Ramos (cell line): ENCODE measurements at regions not wholly inside any gene's neighbourhood (a gene's known extent, or its start where the extent isn't known, plus 50 kb on each side); places are given as distances from the start of the nearest gene placed in this dataset.

Source experiments
- in situ Hi-C: fragments of 300-500 bp; cut with MboI; formaldehyde crosslinking; loops from one replicate; pipeline ENCODE4 v1.14.3; 2022; ENCODE audit warnings: low sequenced_read_pairs; ENCODE audit not compliant: unreplicated experiment

DNA sequence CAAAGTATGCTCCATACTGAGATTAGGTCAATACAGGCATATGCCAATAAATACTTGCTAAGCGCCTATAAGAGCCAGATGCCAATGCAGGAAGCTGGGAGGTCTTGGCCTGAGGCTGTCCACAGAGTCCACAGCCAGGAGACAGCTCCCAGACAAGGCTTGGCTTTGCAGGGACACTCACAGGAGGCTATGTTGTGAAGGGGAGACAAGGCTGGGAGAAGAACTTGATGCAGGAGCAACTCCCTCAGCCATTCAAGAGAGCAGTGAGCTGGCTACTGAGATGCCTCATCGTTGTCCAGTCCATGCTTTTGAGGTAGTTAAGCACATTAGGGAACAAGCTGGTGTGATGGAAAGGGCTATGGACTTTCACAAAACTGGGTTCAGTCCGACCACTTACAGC is 891.5 kb downstream of the TBC1D22A start:
- in situ Hi-C loops, result no loop called here

DNA sequence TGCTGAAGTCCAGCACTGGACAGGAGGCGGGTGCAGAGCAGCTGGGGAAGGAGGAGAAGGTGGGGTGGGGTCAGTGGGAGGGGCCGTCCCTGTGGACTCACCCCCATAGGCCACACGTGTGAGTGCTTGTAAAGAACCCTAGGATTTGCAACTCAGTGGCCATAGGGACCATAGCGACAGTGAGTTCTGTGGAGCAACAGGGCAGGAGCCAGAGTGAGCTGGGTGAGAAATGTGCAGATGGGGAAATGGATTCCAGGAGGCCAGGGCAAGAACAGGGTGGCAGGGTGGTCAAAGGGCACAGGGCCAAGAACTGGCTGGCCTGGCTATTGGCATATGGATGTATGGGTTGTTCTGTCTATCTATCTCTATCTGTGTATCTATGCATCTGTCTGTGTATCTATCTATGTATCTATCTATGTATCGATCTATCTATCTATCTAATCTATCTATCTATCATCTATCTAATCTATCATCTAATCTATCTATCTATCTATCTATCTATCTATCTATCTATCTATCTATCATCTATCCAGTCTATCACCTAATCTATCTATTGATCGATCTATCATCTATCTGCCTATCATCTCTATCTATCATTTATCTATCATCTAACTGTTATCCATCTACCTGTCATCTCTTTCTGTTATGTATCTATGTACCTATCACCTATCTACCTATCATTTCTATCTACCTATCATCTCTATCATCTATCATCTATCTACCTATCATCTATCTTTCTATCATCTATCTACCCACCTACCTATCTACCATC is 889.0 kb downstream of the TBC1D22A start:
- in situ Hi-C loops, result no loop called here

DNA sequence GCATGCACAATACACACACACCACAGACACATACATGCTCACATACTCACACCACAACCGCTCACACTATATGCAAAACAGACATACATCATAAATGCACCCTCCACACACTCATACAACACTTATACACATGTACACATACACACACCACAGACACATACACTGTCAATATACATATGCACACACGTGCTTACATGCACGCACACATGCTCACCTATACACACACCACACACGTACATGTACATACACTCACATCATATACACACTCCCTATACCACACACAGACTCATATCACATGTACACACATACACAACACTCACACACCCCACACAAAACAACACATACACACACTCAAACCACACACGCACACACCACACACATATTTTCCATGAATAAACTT is 885.3 kb downstream of the TBC1D22A start:
- in situ Hi-C loops, result no loop called here

DNA sequence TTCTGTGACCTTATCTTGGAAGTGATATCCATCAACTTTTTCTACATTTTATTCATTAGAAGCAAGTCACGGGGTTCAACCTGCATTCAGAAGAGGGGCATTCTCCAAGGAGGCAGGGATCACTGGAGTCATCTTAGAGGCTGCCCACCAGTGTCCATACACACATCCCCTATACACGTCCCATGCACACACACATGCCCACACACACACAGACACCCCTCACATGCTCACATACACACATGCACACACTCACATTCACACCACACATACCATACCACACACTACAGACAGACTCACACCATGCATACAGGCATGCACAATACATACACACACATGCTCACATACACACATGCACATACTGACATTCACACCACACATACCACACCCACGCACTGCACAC is 884.7 kb downstream of the TBC1D22A start:
- in situ Hi-C loops, result no loop called here

DNA sequence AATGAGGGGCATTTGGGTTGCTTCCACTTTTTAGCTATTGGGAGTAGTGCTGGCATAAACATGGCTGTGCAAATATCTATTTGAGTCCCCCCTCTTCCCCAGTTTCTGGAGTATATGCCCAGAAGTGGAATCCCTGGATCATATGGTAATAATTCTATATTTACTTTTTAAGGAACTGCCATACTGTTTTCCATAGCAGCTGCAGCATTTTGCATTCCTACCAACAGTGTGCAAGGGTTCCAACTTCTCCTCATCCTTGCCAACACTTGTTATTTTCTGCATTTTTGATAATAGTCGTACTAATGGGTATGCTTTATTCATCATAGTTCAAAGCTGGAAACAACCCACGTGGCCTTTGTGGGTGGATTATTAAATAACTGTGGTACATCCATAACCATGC is 883.5 kb downstream of the TBC1D22A start:
- in situ Hi-C loops, result no loop called here

GRCh38 chr22:47645450-47645914 is 883.0 kb downstream of the TBC1D22A start:
- in situ Hi-C loops, result no loop called here

DNA sequence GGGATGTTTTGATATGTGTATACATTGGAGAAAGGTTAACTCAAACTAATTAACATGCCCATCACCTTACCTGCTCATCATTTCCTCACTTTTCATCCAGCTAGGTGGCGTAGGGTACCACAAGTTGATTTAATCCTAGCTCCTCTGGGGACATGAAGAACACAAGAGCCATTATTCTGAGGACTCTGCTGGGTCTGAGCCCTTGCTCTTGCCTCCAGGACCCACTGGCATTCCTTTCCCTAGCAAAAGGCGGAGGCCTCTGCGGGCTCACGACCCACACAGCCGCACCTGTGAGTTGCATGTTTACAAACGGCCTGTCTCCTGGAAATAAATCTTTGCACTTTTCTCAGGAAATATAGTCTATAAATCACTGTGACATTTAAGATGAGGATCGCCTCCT is 871.9 kb downstream of the TBC1D22A start:
- in situ Hi-C loops, result no loop called here

DNA sequence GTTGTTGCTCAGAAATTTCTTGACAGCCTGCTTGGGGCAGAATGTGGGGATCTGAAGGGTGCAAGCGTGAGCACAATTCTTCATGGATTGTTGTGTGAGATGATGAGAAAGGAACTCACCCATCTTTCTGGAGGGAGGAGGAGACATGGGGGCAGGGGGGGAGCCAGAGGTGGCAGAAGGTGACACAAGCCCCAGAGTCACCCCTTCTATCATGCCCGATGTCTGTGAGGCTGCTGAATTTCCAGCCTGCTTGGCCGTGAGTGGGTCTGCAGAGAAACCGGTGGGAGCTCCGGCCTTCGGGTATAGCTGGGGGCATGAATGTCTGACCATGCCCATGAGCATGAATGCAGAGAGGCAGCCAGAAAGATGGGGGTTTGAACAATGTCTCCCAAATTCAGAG is 870.7 kb downstream of the TBC1D22A start:
- in situ Hi-C loops, result no loop called here

DNA sequence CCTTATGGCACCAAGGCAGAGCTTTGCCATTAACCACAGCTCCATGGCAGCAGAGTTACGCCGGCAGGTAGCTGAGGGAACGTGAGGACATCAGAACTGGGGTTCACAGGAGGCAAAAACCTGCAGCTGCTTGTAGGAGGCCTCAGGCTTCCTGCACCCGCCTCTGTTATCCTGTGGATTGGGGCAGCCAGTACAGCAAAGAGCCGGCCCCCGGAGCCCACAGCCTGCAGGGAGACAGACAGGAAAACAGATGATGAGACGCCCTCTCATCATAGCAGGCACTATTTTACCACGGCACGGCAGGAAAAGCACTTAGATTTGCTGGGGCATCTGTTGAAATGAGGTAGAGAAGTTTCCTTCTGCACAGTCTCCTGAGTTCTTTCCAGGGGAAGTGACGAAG is 870.3 kb downstream of the TBC1D22A start:
- in situ Hi-C loops, result no loop called here

GRCh38 chr22:47631571-47632102 is 869.2 kb downstream of the TBC1D22A start:
- in situ Hi-C loops, result no loop called here

DNA sequence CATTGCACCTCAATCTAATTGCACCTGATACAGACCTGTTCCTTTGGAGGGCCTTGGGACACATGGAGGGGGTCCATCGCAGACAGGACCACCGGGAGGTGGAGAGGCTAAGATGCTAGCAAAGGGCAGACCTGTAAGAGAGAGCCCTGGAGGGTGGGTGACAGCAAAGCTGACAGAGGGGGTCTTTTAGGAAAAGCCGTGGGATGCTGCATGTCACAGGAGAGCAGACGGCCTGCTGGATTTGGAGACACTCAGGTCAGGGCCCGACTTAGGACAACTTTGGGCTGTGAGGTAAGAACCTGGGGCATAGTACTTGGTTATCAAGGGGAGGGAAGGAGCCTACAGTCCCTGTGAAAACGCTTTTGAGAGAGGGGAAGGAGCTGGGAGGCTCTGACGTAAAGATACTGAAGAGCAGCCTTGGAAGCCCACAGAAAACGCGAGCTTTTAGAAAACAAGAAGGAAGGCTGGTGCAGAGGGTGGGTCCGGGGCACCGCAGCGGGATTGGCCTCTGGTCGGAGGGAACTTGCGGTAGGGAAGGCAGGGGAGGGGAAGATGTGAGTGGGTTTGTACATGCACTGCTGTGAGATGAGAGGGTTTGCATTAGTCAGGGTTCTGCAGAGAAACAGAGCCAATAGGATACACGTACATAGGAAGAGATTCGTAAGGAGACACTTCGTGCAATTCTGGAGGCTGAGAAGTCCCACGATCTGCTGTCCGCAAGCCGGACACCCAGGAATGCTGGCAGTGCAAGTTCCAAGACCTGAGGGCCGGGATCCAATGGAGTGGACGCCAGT is 868.5 kb downstream of the TBC1D22A start:
- in situ Hi-C loops, result no loop called here

DNA sequence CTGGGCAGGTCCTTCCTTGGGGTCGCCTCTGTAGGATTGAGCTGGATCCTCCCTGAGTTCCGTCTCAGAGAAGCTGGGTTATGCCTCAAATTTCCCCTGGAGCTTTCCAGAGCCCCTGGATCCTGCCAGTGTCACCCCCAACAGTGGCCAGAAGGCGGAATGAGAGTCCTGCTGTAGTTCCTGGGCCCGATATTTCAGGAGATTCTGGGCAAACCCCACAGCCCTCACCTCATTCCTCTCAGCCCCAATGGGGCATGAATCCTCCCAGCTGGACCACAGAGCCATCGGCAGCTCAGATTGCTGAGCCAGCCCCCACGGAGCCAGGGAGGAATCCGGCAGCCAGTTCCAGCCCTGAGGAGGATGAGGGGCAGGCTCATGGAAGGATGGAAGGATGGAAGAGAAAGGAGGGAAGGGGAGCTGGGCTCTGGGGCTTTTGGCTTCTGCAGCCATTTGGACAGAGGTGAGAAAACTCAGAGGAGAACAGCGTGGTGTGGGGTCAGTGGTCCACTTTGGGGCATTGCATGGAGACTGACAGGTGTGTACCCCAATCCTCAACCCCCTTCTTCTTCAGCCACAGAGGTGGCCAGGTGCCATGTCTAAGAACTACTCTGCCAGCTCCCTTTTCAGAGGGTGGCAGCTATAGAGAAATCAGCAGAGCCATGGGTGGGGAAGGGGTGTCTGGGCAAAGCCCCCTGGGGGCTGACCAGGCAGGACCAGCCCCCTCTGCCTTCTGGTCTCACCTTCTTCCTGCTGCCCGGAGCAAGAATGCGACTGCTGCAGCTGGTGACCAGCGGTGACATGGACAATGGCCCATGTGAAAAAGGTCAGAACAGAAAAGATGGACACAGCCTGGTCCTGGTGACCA is 867.6 kb downstream of the TBC1D22A start:
- in situ Hi-C loops, result loop anchor here (10.0 kb wide), 1 partner anchor 865 kb away; no protein-coding TSS in a partner anchor

DNA sequence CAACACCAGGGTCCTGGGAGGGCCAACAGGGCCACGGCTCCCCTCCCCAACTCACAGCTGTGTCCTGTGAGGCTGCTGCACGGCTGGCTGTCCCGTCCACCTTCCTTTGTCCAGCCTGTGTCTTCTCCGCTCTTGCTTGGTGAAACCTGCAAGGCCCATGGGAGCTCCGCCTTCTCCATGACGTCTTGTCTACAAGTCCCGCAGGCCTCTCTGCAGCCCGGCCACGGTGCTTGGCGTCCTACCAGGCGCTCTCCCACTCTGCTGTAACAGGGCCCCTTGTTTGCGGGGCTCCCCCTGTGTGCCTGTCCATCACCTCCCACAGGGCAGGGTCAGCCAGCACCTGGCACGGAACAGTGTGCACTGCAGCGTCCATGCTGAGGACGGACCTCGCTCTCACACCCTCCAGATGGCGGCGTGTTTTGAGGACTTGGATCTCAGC is 866.8 kb downstream of the TBC1D22A start:
- in situ Hi-C loops, result loop anchor here (10.0 kb wide), 1 partner anchor 866 kb away; no protein-coding TSS in a partner anchor

GRCh38 chr22:47628477-47629272 is 866.2 kb downstream of the TBC1D22A start:
- in situ Hi-C loops, result loop anchor here (10.0 kb wide), 1 partner anchor 866 kb away; no protein-coding TSS in a partner anchor

DNA sequence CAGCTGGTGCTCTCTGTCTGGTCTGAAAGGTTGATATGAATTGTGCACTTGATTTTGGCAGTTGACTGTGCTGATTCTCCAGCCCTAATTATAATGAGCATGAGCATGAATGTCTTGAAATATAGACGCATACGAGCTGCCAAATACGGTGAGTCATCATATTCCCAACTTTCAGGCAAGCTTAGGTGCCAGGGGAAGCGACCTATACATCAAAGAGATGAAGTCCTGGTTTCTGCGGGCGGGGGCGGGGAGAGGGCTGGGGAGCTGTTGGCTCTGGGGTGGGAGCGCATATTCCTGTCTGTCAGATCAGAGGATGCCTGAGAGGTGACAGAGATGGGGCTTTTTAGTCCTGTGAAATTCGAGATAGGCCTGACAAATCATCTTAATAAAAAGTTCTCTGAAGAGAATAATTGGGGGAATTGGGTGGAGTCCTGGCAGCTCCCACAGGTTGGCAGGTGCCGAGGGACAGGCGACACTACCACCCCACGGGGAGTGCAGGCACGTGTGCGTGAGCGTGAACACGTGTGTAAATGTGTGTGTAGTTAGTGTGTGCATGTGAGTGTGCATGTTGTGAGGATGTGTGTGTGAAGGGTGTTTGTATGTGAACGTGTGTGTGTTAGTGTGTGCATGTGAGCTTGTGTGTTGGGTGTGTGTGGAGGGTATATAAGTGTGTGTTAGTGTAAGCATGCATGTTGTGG is 865.3 kb downstream of the TBC1D22A start:
- in situ Hi-C loops, result loop anchor here (10.0 kb wide), 1 partner anchor 867 kb away; no protein-coding TSS in a partner anchor

- in situ Hi-C loops, result loop anchor here (10.0 kb wide), 1 partner anchor 868 kb away; no protein-coding TSS in a partner anchor
Observed at GRCh38 chr22:47626428-47627390, 864.3 kb downstream of the TBC1D22A start.
